ENCODE measurements at regions not wholly inside any gene's neighbourhood (a gene's known extent, or its start where the extent isn't known, plus 50 kb on each side); places are given as distances from the start of the nearest gene placed in this dataset.

GRCh38 chr15:35136321-35137189 is 51.5 kb upstream of the NANOGP8 start:
- no peak for TF ChIP-seq EP300 (IDR thresholded peaks at IDR 0.05)
- TF ChIP-seq USF2 (IDR thresholded peaks at IDR 0.05) = no peak
- no peak for TF ChIP-seq CTCF (IDR thresholded peaks at IDR 0.05)
- TF ChIP-seq POLR2A (IDR thresholded peaks at IDR 0.05; ENCODE audit: low read length) = no peak
- no peak for TF ChIP-seq REST (IDR thresholded peaks at IDR 0.05)
- TF ChIP-seq MAFK (IDR thresholded peaks at IDR 0.05; ENCODE audit: partially characterized antibody) = no peak
- TF ChIP-seq CHD4 (IDR thresholded peaks at IDR 0.05; ENCODE audit: borderline replicate concordance) = no peak
- TF ChIP-seq BHLHE40 (IDR thresholded peaks at IDR 0.05; ENCODE audit: low read depth, low read length) = no peak
- TF ChIP-seq PBX3 (IDR thresholded peaks at IDR 0.05) = no peak
- no peak for TF ChIP-seq RCOR1 (IDR thresholded peaks at IDR 0.05; ENCODE audit: low read depth, low read length)
- no peak for TF ChIP-seq MAX (IDR thresholded peaks at IDR 0.05)
